Muscle of arm (tissue), 1 donor: ENCODE measurements at regions not wholly inside any gene's neighbourhood (a gene's known extent, or its start where the extent isn't known, plus 50 kb on each side); places are given as distances from the start of the nearest gene placed in this dataset.
A peak's percentile ranks its signal among the peaks of the same experiment; 100 is the strongest.

Experiments
- DNase-seq: peaks from one replicate; pipeline ENCODE4 v3.0.0-alpha.2; 2013

GRCh38 chr5:8473016-8473415 is 604.1 kb downstream of the MTRR start:
- no peak for DNase-seq

GRCh38 chr5:8473827-8474568 is 605.0 kb downstream of the MTRR start:
- DNase-seq, result no peak

- no peak for DNase-seq
Measured at GRCh38 chr5:8474569-8474930, 605.6 kb downstream of the MTRR start.

GRCh38 chr5:8478326-8478725 is 609.4 kb downstream of the MTRR start:
- DNase-seq, result no peak

- DNase-seq, result no peak
Measured at GRCh38 chr5:8481007-8481406, 612.1 kb downstream of the MTRR start.

- no peak for DNase-seq
Measured at GRCh38 chr5:8491254-8491653, 622.3 kb downstream of the MTRR start.

GRCh38 chr5:8493176-8493575 is 624.2 kb downstream of the MTRR start:
- peak; percentile 60 for DNase-seq

- DNase-seq, result no peak
Measured at GRCh38 chr5:8500426-8500825, 631.5 kb downstream of the MTRR start.

GRCh38 chr5:8505196-8505595 is 636.2 kb downstream of the MTRR start:
- no peak for DNase-seq

GRCh38 chr5:8508231-8508630 is 639.3 kb downstream of the MTRR start:
- no peak for DNase-seq

GRCh38 chr5:8516356-8516755 is 647.4 kb downstream of the MTRR start:
- no peak for DNase-seq

GRCh38 chr5:8517456-8517855 is 648.5 kb downstream of the MTRR start:
- no peak for DNase-seq

GRCh38 chr5:8520917-8521316 is 652.0 kb downstream of the MTRR start:
- no peak for DNase-seq

GRCh38 chr5:8521991-8522390 is 653.0 kb downstream of the MTRR start:
- no peak for DNase-seq

GRCh38 chr5:8522646-8523045 is 653.7 kb downstream of the MTRR start:
- DNase-seq, result peak; percentile 15

- peak; percentile 44 for DNase-seq
Measured at GRCh38 chr5:8523501-8523900, 654.6 kb downstream of the MTRR start.

GRCh38 chr5:8525819-8526218 is 656.9 kb downstream of the MTRR start:
- DNase-seq, result no peak

GRCh38 chr5:8528106-8528505 is 659.2 kb downstream of the MTRR start:
- DNase-seq, result peak; percentile 79

- no peak for DNase-seq
Measured at GRCh38 chr5:8538821-8539220, 669.9 kb downstream of the MTRR start.

- DNase-seq, result no peak
Measured at GRCh38 chr5:8540317-8540716, 671.4 kb downstream of the MTRR start.

GRCh38 chr5:8550921-8551320 is 682.0 kb downstream of the MTRR start:
- DNase-seq, result no peak

GRCh38 chr5:8553364-8553763 is 684.4 kb downstream of the MTRR start:
- DNase-seq, result no peak

GRCh38 chr5:8557728-8558127 is 688.8 kb downstream of the MTRR start:
- no peak for DNase-seq

GRCh38 chr5:8560776-8561175 is 691.8 kb downstream of the MTRR start:
- DNase-seq, result peak; percentile 41
